ENCODE measurements at regions not wholly inside any gene's neighbourhood (a gene's known extent, or its start where the extent isn't known, plus 50 kb on each side); places are given as distances from the start of the nearest gene placed in this dataset.
A peak's percentile ranks its signal among the peaks of the same experiment; 100 is the strongest.

DNA sequence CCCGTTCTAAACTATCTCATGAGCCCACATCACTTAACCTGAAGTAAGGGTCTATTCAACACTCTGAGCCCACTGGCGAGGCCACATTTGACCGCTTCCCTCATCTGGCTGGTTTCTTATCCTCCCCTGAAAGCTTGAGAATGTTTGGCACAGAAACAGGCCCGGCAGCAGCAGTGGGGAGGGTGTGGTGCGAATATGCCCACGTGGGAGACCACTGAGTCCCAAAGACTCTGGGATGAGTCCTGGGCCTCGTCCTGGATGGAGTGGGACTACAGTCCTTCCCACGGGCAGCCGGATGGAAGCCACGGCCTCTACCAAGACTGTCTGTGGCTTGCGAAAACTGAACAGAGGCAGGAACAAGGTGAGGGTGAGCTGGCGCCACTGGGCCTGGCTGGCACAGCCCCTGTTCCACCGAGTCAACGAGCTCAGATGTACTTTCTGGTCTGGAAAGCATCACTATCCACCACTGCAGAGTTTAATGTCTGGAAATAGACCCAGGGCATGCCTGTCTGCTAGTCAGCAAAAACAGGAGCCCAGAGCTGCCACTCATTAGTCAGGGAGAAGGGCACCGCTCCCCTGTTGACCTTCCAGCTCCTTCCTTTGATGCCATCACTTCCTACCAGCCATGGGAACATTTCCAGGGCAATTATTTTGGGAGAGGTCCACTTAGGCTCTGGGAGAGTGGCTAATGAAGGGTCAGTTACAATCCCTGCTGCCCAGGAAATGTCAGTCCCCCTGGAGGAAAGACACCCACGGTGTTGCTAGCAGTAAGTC lies 386.6 kb downstream of the MATN1 start:
- Histone ChIP-seq H3K27me3 (ENCODE audit: control insufficient read depth, insufficient read depth, low read length, poor library complexity, severe bottlenecking) (no peaks in the 10 kb centered on the region), H3K27ac (ENCODE audit: low read depth, low read length) (no peak overlapping the region), H3K36me3 (ENCODE audit: control insufficient read depth, insufficient read depth, low read length) (no peaks in the 10 kb centered on the region), H3K4me3 (ENCODE audit: low read length) (no peak overlapping the region), H3K9me3 (ENCODE audit: control insufficient read depth, low read length) (no peaks in the 10 kb centered on the region), H3K9ac (ENCODE audit: extremely low read depth, low read length, poor library complexity, severe bottlenecking) (no peak overlapping the region), H3K4me1 (ENCODE audit: control insufficient read depth, insufficient read depth, low read length) (no peaks in the 10 kb centered on the region)
- 80 to 81% methylated on average over 10 to 16 of the region's 16 CpGs for WGBS, 2 experiments (ENCODE audit: insufficient coverage in 1 of 2, insufficient read length in 1 of 2)
- Mint-ChIP-seq H3K36me3 (ENCODE audit: low read depth) (no peaks in the 10 kb centered on the region), H3K27ac (no peak overlapping the region), H3K27me3 (ENCODE audit: insufficient read depth) (no peaks in the 10 kb centered on the region), H3K9me3 (no peaks in the 10 kb centered on the region), H3K4me3 (no peak overlapping the region), H3K4me1 (peaks cover 13% of the 10 kb centered on the region)
- DNase-seq: peak; percentile 30
- TF ChIP-seq, protein P1, sequence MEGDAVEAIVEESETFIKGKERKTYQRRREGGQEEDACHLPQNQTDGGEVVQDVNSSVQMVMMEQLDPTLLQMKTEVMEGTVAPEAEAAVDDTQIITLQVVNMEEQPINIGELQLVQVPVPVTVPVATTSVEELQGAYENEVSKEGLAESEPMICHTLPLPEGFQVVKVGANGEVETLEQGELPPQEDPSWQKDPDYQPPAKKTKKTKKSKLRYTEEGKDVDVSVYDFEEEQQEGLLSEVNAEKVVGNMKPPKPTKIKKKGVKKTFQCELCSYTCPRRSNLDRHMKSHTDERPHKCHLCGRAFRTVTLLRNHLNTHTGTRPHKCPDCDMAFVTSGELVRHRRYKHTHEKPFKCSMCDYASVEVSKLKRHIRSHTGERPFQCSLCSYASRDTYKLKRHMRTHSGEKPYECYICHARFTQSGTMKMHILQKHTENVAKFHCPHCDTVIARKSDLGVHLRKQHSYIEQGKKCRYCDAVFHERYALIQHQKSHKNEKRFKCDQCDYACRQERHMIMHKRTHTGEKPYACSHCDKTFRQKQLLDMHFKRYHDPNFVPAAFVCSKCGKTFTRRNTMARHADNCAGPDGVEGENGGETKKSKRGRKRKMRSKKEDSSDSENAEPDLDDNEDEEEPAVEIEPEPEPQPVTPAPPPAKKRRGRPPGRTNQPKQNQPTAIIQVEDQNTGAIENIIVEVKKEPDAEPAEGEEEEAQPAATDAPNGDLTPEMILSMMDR (conservative IDR thresholded peaks at IDR 0.05): no peak

DNA sequence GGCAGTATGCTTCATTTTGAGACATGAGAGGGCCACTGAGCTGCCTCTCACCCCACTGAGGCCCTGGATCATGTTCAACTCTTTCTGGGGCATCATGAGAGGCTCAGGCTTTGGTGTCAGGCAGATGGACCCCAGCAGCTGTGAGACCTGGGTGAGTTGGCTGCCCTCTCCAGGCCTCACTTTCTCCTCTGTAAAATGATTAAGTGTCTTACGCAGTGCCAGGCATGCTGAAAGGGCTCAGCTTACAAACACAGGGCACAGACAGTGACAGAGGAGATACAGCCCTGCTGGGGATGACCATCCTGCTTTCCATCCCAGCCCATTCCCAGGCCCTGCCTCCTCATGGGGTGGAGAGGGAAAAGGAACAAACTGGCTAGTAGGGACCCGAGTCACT lies 387.4 kb downstream of the MATN1 start:
- H3K36me3 Mint-ChIP-seq (ENCODE audit: low read depth): no peaks in the 10 kb centered on the region
- Histone ChIP-seq H3K4me1 (ENCODE audit: control insufficient read depth, insufficient read depth, low read length) (no peaks in the 10 kb centered on the region), H3K27ac (ENCODE audit: low read depth, low read length) (no peak overlapping the region), H3K27me3 (ENCODE audit: control insufficient read depth, insufficient read depth, low read length, poor library complexity, severe bottlenecking) (no peaks in the 10 kb centered on the region), H3K4me3 (ENCODE audit: low read length) (no peak overlapping the region), H3K36me3 (ENCODE audit: control insufficient read depth, insufficient read depth, low read length) (no peaks in the 10 kb centered on the region), H3K9ac (ENCODE audit: extremely low read depth, low read length, poor library complexity, severe bottlenecking) (no peak overlapping the region), H3K9me3 (ENCODE audit: control insufficient read depth, low read length) (no peaks in the 10 kb centered on the region)
- H3K4me1 Mint-ChIP-seq: peaks cover 13% of the 10 kb centered on the region
- TF ChIP-seq, protein P1 (conservative IDR thresholded peaks at IDR 0.05): no peak
- WGBS, 2 experiments (ENCODE audit: insufficient coverage in 1 of 2, insufficient read length in 1 of 2): 93 to 100% methylated on average over 1 to 2 of the region's 2 CpGs
- H3K4me3 Mint-ChIP-seq: no peak overlapping the region
- H3K9me3 Mint-ChIP-seq: no peaks in the 10 kb centered on the region
- peak; percentile 19 for DNase-seq
- no peaks in the 10 kb centered on the region for H3K27me3 Mint-ChIP-seq (ENCODE audit: insufficient read depth)
- no peak overlapping the region for H3K27ac Mint-ChIP-seq

DNA sequence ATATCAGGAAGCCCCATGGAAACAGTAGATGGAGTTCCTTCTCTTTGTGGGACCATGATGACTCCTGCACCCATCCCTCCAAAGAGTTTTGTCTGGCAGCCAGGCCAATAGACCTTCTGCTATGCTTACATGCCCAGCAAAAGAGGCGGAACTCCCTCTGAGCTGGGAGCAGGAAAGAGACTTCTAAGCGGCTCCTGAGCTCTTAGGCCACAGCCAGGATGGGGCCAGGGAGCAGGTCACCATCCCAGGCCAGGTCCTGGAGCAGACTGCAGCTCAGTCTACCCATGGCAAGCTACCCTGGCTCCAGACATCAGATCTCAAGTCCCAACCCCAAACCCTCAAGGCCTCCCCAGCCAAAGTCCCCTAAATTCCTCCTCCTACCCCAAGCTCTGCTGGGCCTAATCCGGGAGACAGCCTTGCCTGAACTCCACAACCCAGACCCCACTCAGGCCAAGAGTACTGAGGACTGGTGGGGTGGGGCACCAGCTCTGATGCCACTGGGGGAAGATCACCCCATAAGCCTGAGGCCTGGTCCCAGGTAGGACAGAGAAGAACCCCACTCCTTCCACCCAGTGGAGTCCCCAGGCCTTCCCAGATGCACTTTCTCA lies 387.9 kb downstream of the MATN1 start:
- Histone ChIP-seq H3K27ac (ENCODE audit: low read depth, low read length) (no peak overlapping the region), H3K4me1 (ENCODE audit: control insufficient read depth, insufficient read depth, low read length) (no peaks in the 10 kb centered on the region), H3K36me3 (ENCODE audit: control insufficient read depth, insufficient read depth, low read length) (no peaks in the 10 kb centered on the region), H3K9me3 (ENCODE audit: control insufficient read depth, low read length) (no peaks in the 10 kb centered on the region), H3K4me3 (ENCODE audit: low read length) (no peak overlapping the region), H3K27me3 (ENCODE audit: control insufficient read depth, insufficient read depth, low read length, poor library complexity, severe bottlenecking) (no peaks in the 10 kb centered on the region), H3K9ac (ENCODE audit: extremely low read depth, low read length, poor library complexity, severe bottlenecking) (no peak overlapping the region)
- Mint-ChIP-seq H3K4me1 (peaks cover 13% of the 10 kb centered on the region), H3K36me3 (ENCODE audit: low read depth) (no peaks in the 10 kb centered on the region), H3K27ac (no peak overlapping the region), H3K4me3 (no peak overlapping the region), H3K27me3 (ENCODE audit: insufficient read depth) (no peaks in the 10 kb centered on the region), H3K9me3 (no peaks in the 10 kb centered on the region)
- TF ChIP-seq, protein P1 (conservative IDR thresholded peaks at IDR 0.05): no peak
- DNase-seq: peak; percentile 40
- WGBS, 2 experiments (ENCODE audit: insufficient coverage in 1 of 2, insufficient read length in 1 of 2): 94 to 100% methylated on average over 2 to 3 of the region's 3 CpGs

Data from endodermal cell (in vitro differentiated cells).